ENCODE measurements at regions not wholly inside any gene's neighbourhood (a gene's known extent, or its start where the extent isn't known, plus 50 kb on each side); places are given as distances from the start of the nearest gene placed in this dataset.

DNA sequence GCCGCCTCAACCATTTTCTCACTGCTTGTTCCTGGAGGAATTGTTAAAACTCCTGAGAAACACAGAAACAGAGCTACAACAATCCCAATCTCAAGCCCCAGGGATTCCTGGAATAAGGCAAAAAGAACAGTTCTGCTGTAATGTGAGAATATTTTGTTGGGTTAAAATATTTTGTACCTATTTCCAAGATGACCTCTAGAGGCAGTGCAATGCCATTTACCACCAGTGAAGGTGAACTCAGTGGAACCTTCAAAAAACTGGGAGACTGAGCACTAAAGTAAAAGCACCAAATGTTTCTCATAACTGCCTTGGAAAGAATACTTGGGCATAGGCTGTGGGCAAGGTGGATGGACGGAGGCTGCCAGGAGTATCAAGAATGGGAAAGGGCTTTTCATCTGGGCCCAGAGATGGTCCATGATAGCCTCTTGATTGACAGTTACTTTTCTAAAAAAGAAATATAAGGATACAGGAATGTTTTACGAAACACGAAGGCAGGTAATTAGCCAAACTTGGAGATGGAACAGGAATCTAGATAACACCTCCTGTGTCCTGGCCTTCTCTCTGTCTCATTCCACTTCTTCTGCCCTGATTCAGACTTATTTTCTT is 334.0 kb upstream of the FLRT2 start:
- no peak overlapping the region for H3K4me3 ChIP-seq (ENCODE audit: low read length)
- no peaks in the 10 kb centered on the region for H4K20me1 ChIP-seq (ENCODE audit: insufficient read depth, low read depth, low read length)
- no peaks in the 10 kb centered on the region for H3K27me3 ChIP-seq (ENCODE audit: low read length)
- peak; percentile 62 for DNase-seq
- no peaks in the 10 kb centered on the region for H3K9me2 ChIP-seq (replicated peaks; ENCODE audit: insufficient read depth, low read length)
- no peak overlapping the region for H2AFZ ChIP-seq (ENCODE audit: low read length)
- H3K9me3 ChIP-seq (ENCODE audit: low read length) = peaks cover 13% of the 10 kb centered on the region; the same call in 1 of the 2 replicates
- H3K36me3 ChIP-seq (ENCODE audit: insufficient read depth, low read length) = no peaks in the 10 kb centered on the region
- H3K27ac ChIP-seq (ENCODE audit: low read length) = no peak overlapping the region
- no peaks in the 10 kb centered on the region for H3K4me1 ChIP-seq (ENCODE audit: low read length)
- no peak overlapping the region for H3K9ac ChIP-seq (ENCODE audit: low read length)
- no peaks in the 10 kb centered on the region for H3K79me2 ChIP-seq (ENCODE audit: low read length)
- H3K4me2 ChIP-seq (ENCODE audit: low read depth, low read length, poor library complexity, severe bottlenecking) = no peak overlapping the region

DNA sequence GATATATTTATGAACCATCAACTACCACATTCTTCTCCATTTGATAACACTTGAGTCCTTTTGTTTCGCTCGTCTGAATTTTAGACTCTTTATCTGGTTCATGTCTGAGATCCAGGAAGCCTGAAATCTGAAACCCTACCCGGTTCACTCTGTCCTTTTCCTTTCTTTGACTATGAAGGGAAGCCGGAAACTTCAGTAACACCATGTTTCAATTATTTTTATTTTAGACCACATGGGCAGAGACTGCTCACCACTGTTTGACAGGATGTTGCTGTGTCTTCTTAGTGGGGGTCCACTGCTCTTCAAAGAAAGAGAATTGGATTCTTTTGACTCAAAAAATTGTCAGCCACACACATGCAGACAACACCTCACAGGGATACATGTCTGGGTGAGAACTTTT is 331.9 kb upstream of the FLRT2 start:
- no peak for DNase-seq
- H3K27me3 ChIP-seq (ENCODE audit: low read length) = no peaks in the 10 kb centered on the region
- H4K20me1 ChIP-seq (ENCODE audit: insufficient read depth, low read depth, low read length) = no peaks in the 10 kb centered on the region
- no peak overlapping the region for H3K4me3 ChIP-seq (ENCODE audit: low read length)
- H3K36me3 ChIP-seq (ENCODE audit: insufficient read depth, low read length) = no peaks in the 10 kb centered on the region
- peaks cover 14% of the 10 kb centered on the region; the same call in 1 of the 2 replicates for H3K9me3 ChIP-seq (ENCODE audit: low read length)
- no peaks in the 10 kb centered on the region for H3K9me2 ChIP-seq (replicated peaks; ENCODE audit: insufficient read depth, low read length)
- H2AFZ ChIP-seq (ENCODE audit: low read length) = no peak overlapping the region
- H3K79me2 ChIP-seq (ENCODE audit: low read length) = no peaks in the 10 kb centered on the region
- no peaks in the 10 kb centered on the region for H3K4me1 ChIP-seq (ENCODE audit: low read length)
- no peak overlapping the region for H3K9ac ChIP-seq (ENCODE audit: low read length)
- no peak overlapping the region for H3K27ac ChIP-seq (ENCODE audit: low read length)
- H3K4me2 ChIP-seq (ENCODE audit: low read depth, low read length, poor library complexity, severe bottlenecking) = no peak overlapping the region

DNA sequence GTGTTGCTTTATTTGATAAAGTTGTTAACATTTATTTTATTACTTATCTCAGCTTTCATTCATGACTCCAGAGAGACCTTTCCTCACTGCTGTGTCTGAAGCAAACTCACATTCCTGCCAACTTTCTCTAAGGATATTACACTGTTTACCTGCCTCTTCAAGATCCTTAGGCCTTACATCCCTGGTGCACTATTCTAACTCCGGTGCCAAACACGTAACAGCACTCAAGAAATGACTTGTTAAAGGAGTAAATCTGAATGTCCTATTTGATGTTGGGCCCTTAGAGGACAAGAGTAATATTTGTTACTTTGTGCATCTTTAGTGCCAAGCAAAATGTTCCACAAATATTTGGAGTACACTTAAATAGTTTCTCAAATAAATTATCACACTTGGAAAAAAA is 324.1 kb upstream of the FLRT2 start:
- Histone ChIP-seq H3K27ac (ENCODE audit: low read length) (no peak overlapping the region), H3K27me3 (ENCODE audit: low read length) (no peaks in the 10 kb centered on the region), H3K4me1 (ENCODE audit: low read length) (no peaks in the 10 kb centered on the region), H3K9me3 (ENCODE audit: low read length) (peaks cover 19% of the 10 kb centered on the region), H2AFZ (ENCODE audit: low read length) (no peak overlapping the region), H4K20me1 (ENCODE audit: insufficient read depth, low read depth, low read length) (no peaks in the 10 kb centered on the region), H3K4me2 (ENCODE audit: low read depth, low read length, poor library complexity, severe bottlenecking) (no peak overlapping the region), H3K4me3 (ENCODE audit: low read length) (no peak overlapping the region), H3K9ac (ENCODE audit: low read length) (no peak overlapping the region), H3K9me2 (replicated peaks; ENCODE audit: insufficient read depth, low read length) (no peaks in the 10 kb centered on the region; the same call in 1 of the 2 replicates), H3K36me3 (ENCODE audit: insufficient read depth, low read length) (no peaks in the 10 kb centered on the region), H3K79me2 (ENCODE audit: low read length) (no peaks in the 10 kb centered on the region)
- DNase-seq = no peak

DNA sequence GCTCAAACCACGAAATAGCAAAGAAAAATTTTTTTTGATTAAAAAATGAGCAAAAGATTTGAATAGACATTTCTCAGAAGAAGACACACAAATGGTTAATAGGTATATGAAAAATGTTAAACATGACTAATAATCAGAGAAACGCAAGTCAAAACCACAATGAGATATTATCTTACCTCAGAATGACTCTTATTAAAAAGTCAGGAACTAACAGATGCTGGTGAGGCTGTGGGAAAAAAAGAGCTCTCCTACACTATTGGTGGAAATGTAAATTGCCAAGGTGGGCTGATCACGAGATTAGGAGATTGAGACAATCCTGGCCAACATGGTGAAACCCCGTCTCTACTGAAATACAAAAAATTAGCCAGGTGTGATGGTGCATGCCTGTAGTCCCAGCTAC is 315.5 kb upstream of the FLRT2 start:
- no peak overlapping the region for H3K4me3 ChIP-seq (ENCODE audit: low read length)
- H3K4me1 ChIP-seq (ENCODE audit: low read length) = no peaks in the 10 kb centered on the region
- no peak overlapping the region for H3K9ac ChIP-seq (ENCODE audit: low read length)
- no peaks in the 10 kb centered on the region for H3K36me3 ChIP-seq (ENCODE audit: insufficient read depth, low read length)
- no peak overlapping the region for H3K4me2 ChIP-seq (ENCODE audit: low read depth, low read length, poor library complexity, severe bottlenecking)
- H3K27ac ChIP-seq (ENCODE audit: low read length) = no peak overlapping the region
- H3K27me3 ChIP-seq (ENCODE audit: low read length) = no peaks in the 10 kb centered on the region
- no peak for DNase-seq
- H3K9me3 ChIP-seq (ENCODE audit: low read length) = peaks cover 28% of the 10 kb centered on the region
- H3K9me2 ChIP-seq (replicated peaks; ENCODE audit: insufficient read depth, low read length) = no peaks in the 10 kb centered on the region; the same call in 1 of the 2 replicates
- no peaks in the 10 kb centered on the region for H3K79me2 ChIP-seq (ENCODE audit: low read length)
- no peaks in the 10 kb centered on the region for H4K20me1 ChIP-seq (ENCODE audit: insufficient read depth, low read depth, low read length)
- H2AFZ ChIP-seq (ENCODE audit: low read length) = no peak overlapping the region

DNA sequence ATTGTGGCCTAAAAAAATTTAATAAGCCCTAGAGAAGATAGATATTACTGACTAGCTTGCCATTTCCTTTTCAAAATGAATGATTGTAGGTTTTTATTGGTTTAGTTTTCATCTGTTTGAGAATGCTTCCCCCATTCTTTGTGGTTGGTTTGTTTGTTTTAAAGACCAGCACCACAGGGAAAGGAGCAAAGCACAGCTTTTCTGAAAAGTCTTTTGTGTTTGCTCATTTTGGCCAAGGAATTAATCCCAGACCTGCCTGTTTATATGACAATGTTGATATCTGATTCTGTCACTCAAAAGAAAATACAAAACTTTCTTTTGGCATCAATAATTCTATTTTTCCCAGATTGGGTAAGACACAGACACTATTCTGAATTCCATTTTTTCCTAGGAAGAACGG is 312.5 kb upstream of the FLRT2 start:
- H4K20me1 ChIP-seq (ENCODE audit: insufficient read depth, low read depth, low read length) = no peaks in the 10 kb centered on the region
- no peak overlapping the region for H3K9ac ChIP-seq (ENCODE audit: low read length)
- H3K27ac ChIP-seq (ENCODE audit: low read length) = no peak overlapping the region
- H3K36me3 ChIP-seq (ENCODE audit: insufficient read depth, low read length) = no peaks in the 10 kb centered on the region
- no peak overlapping the region for H3K4me2 ChIP-seq (ENCODE audit: low read depth, low read length, poor library complexity, severe bottlenecking)
- H3K9me2 ChIP-seq (replicated peaks; ENCODE audit: insufficient read depth, low read length) = no peaks in the 10 kb centered on the region; the same call in 1 of the 2 replicates
- H3K9me3 ChIP-seq (ENCODE audit: low read length) = peaks cover 23% of the 10 kb centered on the region
- H3K4me3 ChIP-seq (ENCODE audit: low read length) = no peak overlapping the region
- H2AFZ ChIP-seq (ENCODE audit: low read length) = no peak overlapping the region
- H3K27me3 ChIP-seq (ENCODE audit: low read length) = no peaks in the 10 kb centered on the region
- no peak for DNase-seq
- no peaks in the 10 kb centered on the region for H3K4me1 ChIP-seq (ENCODE audit: low read length)
- no peaks in the 10 kb centered on the region for H3K79me2 ChIP-seq (ENCODE audit: low read length)

DNA sequence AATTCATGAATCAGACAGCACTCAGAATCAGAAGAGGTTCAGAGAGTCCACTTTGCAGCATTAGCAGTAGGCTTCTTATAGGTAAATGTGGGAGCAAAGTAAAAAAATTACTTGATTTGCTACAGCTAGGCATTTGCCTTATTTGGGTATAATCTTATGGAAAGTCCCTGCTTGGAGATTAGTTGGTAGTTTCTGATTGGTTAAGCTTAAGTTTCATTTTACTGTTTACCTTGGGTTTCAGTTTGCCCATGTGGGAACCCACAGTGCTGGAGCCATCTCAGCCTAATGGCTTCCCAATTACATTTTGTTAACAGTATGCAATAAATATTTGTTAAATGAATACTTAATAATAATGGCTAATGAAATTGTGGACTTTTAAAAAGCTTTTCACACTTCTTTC is 311.0 kb upstream of the FLRT2 start:
- no peak for DNase-seq
- H3K79me2 ChIP-seq (ENCODE audit: low read length) = no peaks in the 10 kb centered on the region
- H4K20me1 ChIP-seq (ENCODE audit: insufficient read depth, low read depth, low read length) = no peaks in the 10 kb centered on the region
- H3K27ac ChIP-seq (ENCODE audit: low read length) = no peak overlapping the region
- no peak overlapping the region for H3K4me3 ChIP-seq (ENCODE audit: low read length)
- H3K27me3 ChIP-seq (ENCODE audit: low read length) = no peaks in the 10 kb centered on the region
- H3K9ac ChIP-seq (ENCODE audit: low read length) = no peak overlapping the region
- H2AFZ ChIP-seq (ENCODE audit: low read length) = no peak overlapping the region
- peaks cover 17% of the 10 kb centered on the region for H3K9me3 ChIP-seq (ENCODE audit: low read length)
- H3K9me2 ChIP-seq (replicated peaks; ENCODE audit: insufficient read depth, low read length) = no peaks in the 10 kb centered on the region; the same call in 1 of the 2 replicates
- H3K4me1 ChIP-seq (ENCODE audit: low read length) = no peaks in the 10 kb centered on the region
- H3K36me3 ChIP-seq (ENCODE audit: insufficient read depth, low read length) = no peaks in the 10 kb centered on the region
- H3K4me2 ChIP-seq (ENCODE audit: low read depth, low read length, poor library complexity, severe bottlenecking) = no peak overlapping the region

DNA sequence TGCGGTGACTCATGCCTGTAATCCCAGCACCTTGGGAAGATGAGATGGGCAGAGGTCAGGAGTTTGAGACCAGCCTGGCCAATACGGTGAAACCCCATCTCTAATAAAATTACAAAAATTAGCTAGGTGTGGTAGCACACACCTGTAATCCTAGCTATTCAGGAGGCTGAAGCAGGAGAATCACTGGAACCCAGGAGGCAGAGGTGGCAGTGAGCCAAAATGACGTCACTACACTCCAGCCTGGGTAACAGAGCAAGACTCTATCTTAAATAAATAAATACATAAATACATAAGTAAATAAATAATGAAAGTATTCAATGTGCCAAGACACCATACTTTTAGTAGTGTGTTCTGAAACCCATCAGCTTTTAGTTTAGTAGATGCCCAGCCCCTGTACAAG is 308.1 kb upstream of the FLRT2 start:
- Histone ChIP-seq H3K27me3 (ENCODE audit: low read length) (no peaks in the 10 kb centered on the region), H3K4me3 (ENCODE audit: low read length) (no peak overlapping the region), H3K9ac (ENCODE audit: low read length) (no peak overlapping the region), H3K4me1 (ENCODE audit: low read length) (no peaks in the 10 kb centered on the region), H3K27ac (ENCODE audit: low read length) (no peak overlapping the region), H3K79me2 (ENCODE audit: low read length) (no peaks in the 10 kb centered on the region), H3K36me3 (ENCODE audit: insufficient read depth, low read length) (no peaks in the 10 kb centered on the region), H2AFZ (ENCODE audit: low read length) (no peak overlapping the region), H3K4me2 (ENCODE audit: low read depth, low read length, poor library complexity, severe bottlenecking) (no peak overlapping the region), H3K9me3 (ENCODE audit: low read length) (peaks cover 13% of the 10 kb centered on the region), H3K9me2 (replicated peaks; ENCODE audit: insufficient read depth, low read length) (no peaks in the 10 kb centered on the region), H4K20me1 (ENCODE audit: insufficient read depth, low read depth, low read length) (no peaks in the 10 kb centered on the region)
- no peak for DNase-seq

DNA sequence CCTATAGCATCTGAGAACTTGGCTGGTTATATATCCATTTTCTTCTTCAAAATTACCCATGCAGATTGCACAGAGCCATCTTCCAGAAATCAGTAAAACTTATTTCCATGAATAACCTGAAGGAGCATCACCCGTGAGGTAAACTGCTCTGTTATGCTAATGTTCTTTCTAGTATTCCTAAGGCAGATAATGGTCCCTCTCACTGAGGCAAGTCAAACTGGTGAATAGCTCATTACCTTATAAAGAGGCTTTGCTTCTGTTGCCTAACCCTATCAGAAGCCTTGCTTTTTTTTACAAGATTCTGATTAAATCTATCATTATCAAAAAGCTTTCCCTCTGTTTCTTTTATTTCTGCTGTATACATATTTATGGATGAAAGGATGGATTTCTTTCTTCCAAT is 307.6 kb upstream of the FLRT2 start:
- Histone ChIP-seq H3K36me3 (ENCODE audit: insufficient read depth, low read length) (no peaks in the 10 kb centered on the region), H3K4me1 (ENCODE audit: low read length) (no peaks in the 10 kb centered on the region), H3K9ac (ENCODE audit: low read length) (no peak overlapping the region), H2AFZ (ENCODE audit: low read length) (no peak overlapping the region), H3K4me2 (ENCODE audit: low read depth, low read length, poor library complexity, severe bottlenecking) (no peak overlapping the region), H3K9me3 (ENCODE audit: low read length) (peaks cover 12% of the 10 kb centered on the region), H3K9me2 (replicated peaks; ENCODE audit: insufficient read depth, low read length) (no peaks in the 10 kb centered on the region), H3K27me3 (ENCODE audit: low read length) (no peaks in the 10 kb centered on the region), H3K27ac (ENCODE audit: low read length) (no peak overlapping the region), H4K20me1 (ENCODE audit: insufficient read depth, low read depth, low read length) (no peaks in the 10 kb centered on the region), H3K4me3 (ENCODE audit: low read length) (no peak overlapping the region), H3K79me2 (ENCODE audit: low read length) (no peaks in the 10 kb centered on the region)
- DNase-seq = no peak

DNA sequence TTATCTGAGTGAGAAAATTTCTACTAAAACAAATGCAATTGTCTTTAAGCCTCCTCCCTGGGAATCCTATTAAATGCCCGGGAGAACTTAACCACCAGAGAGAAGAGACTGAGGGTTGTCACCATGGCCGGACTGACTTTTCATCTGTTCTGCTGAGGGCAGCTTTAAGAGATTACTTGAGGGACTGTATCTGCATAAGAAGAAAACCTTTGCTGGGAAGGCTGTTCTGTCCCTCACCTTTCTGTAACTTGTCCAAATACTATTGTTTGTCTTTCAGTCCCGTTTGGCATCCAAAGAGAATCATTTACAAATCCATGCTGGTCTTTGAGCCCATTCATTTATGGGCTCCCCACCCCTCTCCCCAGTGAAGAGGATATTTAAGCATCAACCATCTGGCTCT is 306.3 kb upstream of the FLRT2 start:
- Histone ChIP-seq H4K20me1 (ENCODE audit: insufficient read depth, low read depth, low read length) (no peaks in the 10 kb centered on the region), H3K9me3 (ENCODE audit: low read length) (peaks cover 9% of the 10 kb centered on the region), H3K79me2 (ENCODE audit: low read length) (no peaks in the 10 kb centered on the region), H3K27ac (ENCODE audit: low read length) (no peak overlapping the region), H3K9ac (ENCODE audit: low read length) (no peak overlapping the region), H3K4me3 (ENCODE audit: low read length) (no peak overlapping the region), H2AFZ (ENCODE audit: low read length) (no peak overlapping the region), H3K9me2 (replicated peaks; ENCODE audit: insufficient read depth, low read length) (no peaks in the 10 kb centered on the region), H3K36me3 (ENCODE audit: insufficient read depth, low read length) (no peaks in the 10 kb centered on the region), H3K27me3 (ENCODE audit: low read length) (no peaks in the 10 kb centered on the region), H3K4me1 (ENCODE audit: low read length) (no peaks in the 10 kb centered on the region), H3K4me2 (ENCODE audit: low read depth, low read length, poor library complexity, severe bottlenecking) (no peak overlapping the region)
- DNase-seq = no peak
